SU-DHL-6 (cell line): ENCODE measurements at regions not wholly inside any gene's neighbourhood (a gene's known extent, or its start where the extent isn't known, plus 50 kb on each side); places are given as distances from the start of the nearest gene placed in this dataset.

ENCODE experiments used
- CTCF ChIP-seq: fragments of 200-600 bp; sonication (generic); IDR thresholded peaks from one replicate; pipeline ENCODE4 v1.5.1; 2017; ENCODE audit warnings: antibody characterized with exemption, mild to moderate bottlenecking, low read length, moderate library complexity; ENCODE audit not compliant: insufficient read depth, poor library complexity, severe bottlenecking
- EZH2phosphoT487 ChIP-seq: fragments of 200-600 bp; sonication (generic), shearing (Covaris generic); conservative IDR thresholded peaks from 2 replicates; pipeline ENCODE4 v1.6.1; 2018; ENCODE audit warnings: mild to moderate bottlenecking, antibody characterized with exemption, low read length, moderate library complexity, mixed read lengths

- TF ChIP-seq CTCF (no peak), EZH2phosphoT487 (no peak)
Measured at GRCh38 chr4:127525608-127526007, 107.1 kb upstream of the INTU start.
